ENCODE measurements at regions not wholly inside any gene's neighbourhood (a gene's known extent, or its start where the extent isn't known, plus 50 kb on each side); places are given as distances from the start of the nearest gene placed in this dataset.

GRCh38 chr3:127520993-127521392 is 69.5 kb downstream of the TPRA1 start:
- H3K27ac ChIP-seq = no peak overlapping the region

GRCh38 chr3:127518456-127519081 is 72.0 kb downstream of the TPRA1 start:
- Histone ChIP-seq H3K27me3 (peaks cover 35% of the 10 kb centered on the region), H3K36me3 (no peaks in the 10 kb centered on the region), H3K4me1 (ENCODE audit: control insufficient read depth in 1 of 2, insufficient read depth in 1 of 2, low read depth in 1 of 2, low read length in 1 of 2) (no peaks in the 10 kb centered on the region), H3K27ac (no peak overlapping the region), H3K4me3 (ENCODE audit: low read depth in 1 of 2, low read length in 1 of 2) (no peak overlapping the region), H3K9me3 (no peaks in the 10 kb centered on the region)
- TF ChIP-seq CTCF (IDR thresholded peaks at IDR 0.05) = no peak

More at GRCh38 chr3:127520993-127521392, 69.5 kb downstream of the TPRA1 start:
- Histone ChIP-seq H3K9me3 (no peaks in the 10 kb centered on the region), H3K36me3 (no peaks in the 10 kb centered on the region), H3K27me3 (peaks cover 36% of the 10 kb centered on the region), H3K4me1 (ENCODE audit: control insufficient read depth in 1 of 2, insufficient read depth in 1 of 2, low read depth in 1 of 2, low read length in 1 of 2) (no peaks in the 10 kb centered on the region), H3K4me3 (ENCODE audit: low read depth in 1 of 2, low read length in 1 of 2) (no peak overlapping the region)
- TF ChIP-seq CTCF (IDR thresholded peaks at IDR 0.05) = no peak

- no peak for TF ChIP-seq CTCF (IDR thresholded peaks at IDR 0.05)
- Histone ChIP-seq H3K4me3 (ENCODE audit: low read depth in 1 of 2, low read length in 1 of 2) (no peak overlapping the region), H3K27ac (no peak overlapping the region), H3K36me3 (no peaks in the 10 kb centered on the region), H3K9me3 (no peaks in the 10 kb centered on the region), H3K4me1 (ENCODE audit: control insufficient read depth in 1 of 2, insufficient read depth in 1 of 2, low read depth in 1 of 2, low read length in 1 of 2) (no peaks in the 10 kb centered on the region), H3K27me3 (peaks cover 62% of the 10 kb centered on the region)
Observed at GRCh38 chr3:127512256-127512655, 78.3 kb downstream of the TPRA1 start.

- TF ChIP-seq CTCF (IDR thresholded peaks at IDR 0.05) = no peak
- Histone ChIP-seq H3K27me3 (peaks cover 9% of the 10 kb centered on the region), H3K4me3 (ENCODE audit: low read depth in 1 of 2, low read length in 1 of 2) (no peak overlapping the region), H3K9me3 (no peaks in the 10 kb centered on the region), H3K36me3 (no peaks in the 10 kb centered on the region), H3K27ac (no peak overlapping the region), H3K4me1 (ENCODE audit: control insufficient read depth in 1 of 2, insufficient read depth in 1 of 2, low read depth in 1 of 2, low read length in 1 of 2) (no peaks in the 10 kb centered on the region)
Observed at GRCh38 chr3:127501177-127501576, 89.4 kb downstream of the TPRA1 start.

- no peak for TF ChIP-seq CTCF (IDR thresholded peaks at IDR 0.05)
- H3K4me3 ChIP-seq (ENCODE audit: low read depth in 1 of 2, low read length in 1 of 2) = no peak overlapping the region
- no peaks in the 10 kb centered on the region for H3K27me3 ChIP-seq
- no peaks in the 10 kb centered on the region for H3K4me1 ChIP-seq (ENCODE audit: control insufficient read depth in 1 of 2, insufficient read depth in 1 of 2, low read depth in 1 of 2, low read length in 1 of 2)
- H3K9me3 ChIP-seq = no peaks in the 10 kb centered on the region
- H3K27ac ChIP-seq = no peak overlapping the region
- no peaks in the 10 kb centered on the region for H3K36me3 ChIP-seq
Observed at GRCh38 chr3:127497676-127498075, 92.9 kb downstream of the TPRA1 start.

Measured in neutrophil (primary cell).